LNCaP clone FGC (cell line): ENCODE measurements at regions not wholly inside any gene's neighbourhood (a gene's known extent, or its start where the extent isn't known, plus 50 kb on each side); places are given as distances from the start of the nearest gene placed in this dataset.

ENCODE experiments used
- DNase-seq: peaks from one replicate; pipeline ENCODE4 v3.0.0-alpha.2; 2011; ENCODE audit warnings: low read depth
- H3K4me3 ChIP-seq: 2 replicates; pipeline ENCODE4 v1.5.1; 2011; ENCODE audit warnings: mild to moderate bottlenecking, low read depth, low read length, control low read depth
- TF ChIP-seq, protein P1 (sequence below): IDR thresholded peaks from 2 replicates; pipeline ENCODE4 v1.5.1; 2012; ENCODE audit warnings: mild to moderate bottlenecking; ENCODE audit not compliant: control insufficient read depth, insufficient read depth; ENCODE audit errors: extremely low read depth

- no peak for DNase-seq
- H3K4me3 ChIP-seq: no peak overlapping the region
- TF ChIP-seq, protein P1, sequence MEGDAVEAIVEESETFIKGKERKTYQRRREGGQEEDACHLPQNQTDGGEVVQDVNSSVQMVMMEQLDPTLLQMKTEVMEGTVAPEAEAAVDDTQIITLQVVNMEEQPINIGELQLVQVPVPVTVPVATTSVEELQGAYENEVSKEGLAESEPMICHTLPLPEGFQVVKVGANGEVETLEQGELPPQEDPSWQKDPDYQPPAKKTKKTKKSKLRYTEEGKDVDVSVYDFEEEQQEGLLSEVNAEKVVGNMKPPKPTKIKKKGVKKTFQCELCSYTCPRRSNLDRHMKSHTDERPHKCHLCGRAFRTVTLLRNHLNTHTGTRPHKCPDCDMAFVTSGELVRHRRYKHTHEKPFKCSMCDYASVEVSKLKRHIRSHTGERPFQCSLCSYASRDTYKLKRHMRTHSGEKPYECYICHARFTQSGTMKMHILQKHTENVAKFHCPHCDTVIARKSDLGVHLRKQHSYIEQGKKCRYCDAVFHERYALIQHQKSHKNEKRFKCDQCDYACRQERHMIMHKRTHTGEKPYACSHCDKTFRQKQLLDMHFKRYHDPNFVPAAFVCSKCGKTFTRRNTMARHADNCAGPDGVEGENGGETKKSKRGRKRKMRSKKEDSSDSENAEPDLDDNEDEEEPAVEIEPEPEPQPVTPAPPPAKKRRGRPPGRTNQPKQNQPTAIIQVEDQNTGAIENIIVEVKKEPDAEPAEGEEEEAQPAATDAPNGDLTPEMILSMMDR: no peak
These were observed 103.4 kb downstream of the ERMARD start for GRCh38 chr6:169854813-169855212.

DNA sequence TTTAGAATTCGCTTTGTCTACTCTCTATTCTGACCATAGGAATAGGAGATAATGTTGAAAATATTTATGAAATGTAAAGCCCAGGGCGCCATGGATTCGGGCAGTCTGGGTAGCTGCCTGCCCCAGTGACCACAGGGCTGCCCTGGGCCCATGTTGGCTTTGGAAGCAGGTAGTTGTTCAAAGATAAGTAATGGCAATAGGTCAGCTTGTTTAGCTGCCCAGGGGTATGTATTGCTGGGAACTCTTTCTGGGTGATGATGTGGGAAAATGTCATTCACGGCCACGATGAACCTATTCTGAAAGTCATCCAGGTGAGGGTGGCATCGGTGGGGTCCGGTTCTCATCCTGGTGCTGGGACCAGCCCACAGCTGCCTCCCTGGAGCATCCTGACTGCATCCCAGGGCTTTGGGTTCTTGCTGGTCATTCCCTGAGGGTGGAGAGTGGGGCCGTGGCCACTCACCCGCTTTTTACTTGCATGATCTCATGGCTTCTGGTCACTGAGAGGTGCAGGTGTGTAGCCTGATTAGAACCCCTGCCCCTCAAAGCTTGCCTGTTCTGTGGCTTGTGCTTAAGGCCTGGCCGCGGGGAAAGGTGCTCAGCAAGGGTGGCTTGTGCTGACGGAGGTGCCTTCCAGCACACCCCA is 102.8 kb downstream of the ERMARD start:
- TF ChIP-seq, protein P1: no peak
- no peak for DNase-seq
- H3K4me3 ChIP-seq: no peak overlapping the region

- H3K4me3 ChIP-seq: no peak overlapping the region
- TF ChIP-seq, protein P1: no peak
- no peak for DNase-seq
These were observed 102.0 kb downstream of the ERMARD start for GRCh38 chr6:169853196-169854082.

DNA sequence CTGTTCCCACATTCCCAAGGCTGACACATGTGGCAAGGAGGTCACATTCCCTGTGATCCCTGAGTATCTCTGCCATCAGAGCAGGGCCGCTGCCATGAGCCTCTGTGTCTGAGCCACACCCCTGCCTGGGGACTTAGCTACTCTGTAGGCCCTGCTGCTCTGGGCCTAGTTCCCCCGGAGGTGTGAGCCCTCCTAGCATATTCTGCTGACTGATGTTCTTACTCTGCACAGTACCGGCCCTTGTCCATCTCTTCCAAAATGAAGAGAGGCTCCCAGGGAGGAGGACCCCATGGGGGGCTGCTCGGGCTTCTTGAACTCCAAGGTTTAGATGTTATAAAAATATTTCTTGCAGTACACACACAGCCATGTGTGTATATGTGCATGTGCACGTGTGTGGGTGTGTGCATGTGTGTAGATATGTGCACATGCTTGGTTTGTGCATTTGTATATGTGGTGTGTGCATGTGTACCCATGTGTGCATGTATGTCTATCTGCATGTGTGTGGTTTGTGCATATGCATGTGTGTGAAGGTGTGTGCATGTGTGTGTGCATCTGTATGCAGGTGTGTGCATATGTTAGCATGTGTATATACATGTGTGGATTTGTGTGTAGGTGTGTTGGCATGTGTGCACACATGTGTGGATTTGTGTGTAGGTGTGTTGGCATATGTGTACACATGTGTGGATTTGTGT is 101.2 kb downstream of the ERMARD start:
- no peak overlapping the region for H3K4me3 ChIP-seq
- TF ChIP-seq, protein P1: no peak
- no peak for DNase-seq

DNA sequence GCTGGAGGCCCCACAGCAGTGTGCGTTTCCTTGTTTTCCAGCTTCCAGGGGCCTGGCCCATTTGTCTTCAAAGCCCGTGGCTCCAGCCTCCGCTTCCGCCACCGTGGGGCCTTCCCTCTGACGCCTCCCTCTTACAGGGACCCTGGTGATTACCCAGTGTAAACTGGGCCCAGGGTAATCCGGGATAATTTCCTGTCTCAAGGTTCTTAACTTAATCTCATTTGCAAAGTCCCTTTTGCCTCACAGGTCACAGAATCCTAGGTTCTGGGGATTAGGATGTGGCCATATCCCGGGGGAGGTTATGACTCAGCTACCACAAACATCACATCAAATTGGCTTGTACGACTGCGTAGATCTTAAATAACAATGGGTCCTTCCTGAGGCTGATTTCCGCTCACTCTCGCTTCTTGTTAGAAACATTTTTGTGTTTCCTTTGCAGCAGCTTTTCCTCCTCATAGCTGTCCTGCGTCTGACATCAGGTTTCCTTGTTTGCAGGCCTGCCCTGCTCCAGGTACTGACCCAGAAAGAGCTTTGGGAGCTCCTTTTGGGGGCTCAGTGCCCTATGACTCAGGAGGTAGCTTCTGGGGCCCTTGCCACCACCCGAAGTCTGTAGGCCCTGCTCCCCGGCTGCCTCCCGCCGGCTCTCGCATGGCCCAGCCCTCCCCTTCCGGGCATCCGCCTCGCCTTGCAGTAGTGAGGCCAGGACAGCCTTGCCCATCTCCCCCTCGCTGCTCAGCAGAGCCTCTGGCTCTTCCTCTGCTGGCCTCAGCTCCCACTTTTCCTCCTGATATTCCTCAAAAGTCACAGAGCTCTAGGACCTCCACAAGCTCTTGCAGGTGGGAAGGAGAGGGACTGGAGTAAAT is 100.5 kb downstream of the ERMARD start:
- no peak for DNase-seq
- H3K4me3 ChIP-seq: no peak overlapping the region
- TF ChIP-seq, protein P1: no peak

DNA sequence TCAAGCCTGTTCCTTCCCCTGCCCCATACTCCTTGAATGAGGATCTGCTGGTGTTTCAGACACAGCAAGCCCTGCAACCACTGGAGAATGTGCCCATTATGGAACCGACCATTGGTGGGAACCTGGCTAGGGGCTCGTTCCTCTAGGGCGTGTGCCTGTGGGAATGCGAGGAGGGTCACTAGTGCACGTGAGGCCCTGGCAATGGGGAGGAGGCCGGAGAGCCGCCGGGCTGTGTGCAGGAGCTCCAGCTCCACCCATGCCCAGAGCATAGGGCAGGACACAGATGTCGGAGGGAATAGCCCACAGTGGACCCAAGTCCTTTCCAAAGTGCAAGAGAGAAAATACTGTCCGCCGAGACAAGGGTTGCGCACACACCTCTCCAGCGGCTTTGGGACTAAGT is 99.3 kb downstream of the ERMARD start:
- no peak for DNase-seq
- TF ChIP-seq, protein P1: no peak
- no peak overlapping the region for H3K4me3 ChIP-seq
